NCI-H1930 (cell line): ENCODE measurements at regions not wholly inside any gene's neighbourhood (a gene's known extent, or its start where the extent isn't known, plus 50 kb on each side); places are given as distances from the start of the nearest gene placed in this dataset.
"Not testable (repeated sequence)": the region's sequence is repeated elsewhere in the genome, so short reads cannot be mapped to it uniquely, and the experiment has no call there.

Experiments
- DNase-seq, 2 experiments: peaks; one replicate each; lab custom pipeline; 2025; lab: John Stamatoyannopoulos, UW

DNA sequence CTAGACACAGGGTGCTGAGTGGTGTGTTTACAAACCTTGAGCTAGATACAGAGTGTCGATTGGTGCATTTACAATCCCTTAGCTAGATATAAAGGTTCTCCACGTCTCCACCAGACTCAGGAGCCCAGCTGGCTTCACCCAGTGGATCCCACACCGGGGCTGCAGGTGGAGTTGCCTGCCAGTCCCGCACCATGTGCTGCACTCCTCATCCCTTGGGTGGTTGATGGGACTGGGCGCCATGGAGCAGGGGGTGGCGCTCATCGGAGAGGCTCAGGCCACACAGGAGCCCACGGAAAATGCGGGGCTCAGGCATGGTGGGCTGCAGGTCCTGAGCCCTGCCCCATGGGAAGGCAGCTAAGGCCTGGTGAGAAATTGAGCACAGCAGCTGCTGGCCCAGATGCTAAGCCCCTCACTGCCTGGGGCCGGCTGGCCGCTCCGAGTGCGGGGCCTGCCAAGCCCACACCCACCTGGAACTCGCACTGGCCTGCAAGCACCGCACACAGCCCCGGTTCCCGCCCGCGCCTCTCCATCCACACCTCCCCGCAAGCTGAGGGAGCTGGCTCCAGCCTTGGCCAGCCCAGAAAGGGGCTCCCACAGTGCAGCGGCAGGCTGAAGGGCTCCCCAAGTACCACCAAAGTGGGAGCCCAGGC is 418.4 kb downstream of the KIF20B start:
- not testable (repeated sequence) for DNase-seq

DNA sequence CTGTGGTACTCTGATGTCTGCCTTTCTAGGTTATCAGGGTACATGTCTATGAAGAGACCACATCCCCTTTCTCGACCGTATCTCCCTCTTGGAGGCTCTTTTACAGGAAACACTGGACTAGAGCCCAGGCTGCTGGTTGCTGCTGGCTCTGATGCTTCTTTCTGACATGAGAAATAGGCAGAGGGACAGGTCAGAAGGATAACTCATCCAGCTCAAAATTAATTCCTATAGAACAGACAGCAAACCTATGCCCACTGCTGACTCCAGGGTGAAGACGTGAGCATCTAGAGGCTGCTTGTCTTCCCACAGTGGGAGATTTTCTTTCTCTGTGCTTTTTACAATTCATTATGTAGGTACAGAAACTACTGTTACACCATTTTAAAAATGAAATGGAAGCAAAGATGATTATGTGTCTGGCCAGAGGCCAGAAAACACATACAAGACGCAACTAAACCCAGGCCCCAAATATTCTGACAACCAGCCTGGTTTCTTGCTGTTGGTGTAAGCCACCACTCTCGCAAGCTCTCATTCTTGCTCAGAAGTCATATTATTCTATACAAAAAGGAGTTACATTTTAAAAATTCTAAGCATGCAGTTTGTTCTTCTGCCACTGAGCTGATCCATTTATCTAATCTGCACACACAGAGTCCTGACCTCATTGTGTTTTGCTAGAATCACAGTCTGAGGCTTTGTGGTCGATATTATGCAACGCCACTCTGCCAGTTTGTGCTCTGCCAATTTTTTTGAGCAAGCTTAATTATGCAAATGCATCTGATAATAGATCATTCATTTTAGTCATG is 424.3 kb downstream of the KIF20B start:
- no peak for DNase-seq

GRCh38 chr10:90126256-90126595 is 424.8 kb downstream of the KIF20B start:
- no peak for DNase-seq

- DNase-seq: no peak
Observed at GRCh38 chr10:90130321-90131086, 429.1 kb downstream of the KIF20B start.

GRCh38 chr10:90133606-90134005 is 432.2 kb downstream of the KIF20B start:
- DNase-seq: no peak

DNA sequence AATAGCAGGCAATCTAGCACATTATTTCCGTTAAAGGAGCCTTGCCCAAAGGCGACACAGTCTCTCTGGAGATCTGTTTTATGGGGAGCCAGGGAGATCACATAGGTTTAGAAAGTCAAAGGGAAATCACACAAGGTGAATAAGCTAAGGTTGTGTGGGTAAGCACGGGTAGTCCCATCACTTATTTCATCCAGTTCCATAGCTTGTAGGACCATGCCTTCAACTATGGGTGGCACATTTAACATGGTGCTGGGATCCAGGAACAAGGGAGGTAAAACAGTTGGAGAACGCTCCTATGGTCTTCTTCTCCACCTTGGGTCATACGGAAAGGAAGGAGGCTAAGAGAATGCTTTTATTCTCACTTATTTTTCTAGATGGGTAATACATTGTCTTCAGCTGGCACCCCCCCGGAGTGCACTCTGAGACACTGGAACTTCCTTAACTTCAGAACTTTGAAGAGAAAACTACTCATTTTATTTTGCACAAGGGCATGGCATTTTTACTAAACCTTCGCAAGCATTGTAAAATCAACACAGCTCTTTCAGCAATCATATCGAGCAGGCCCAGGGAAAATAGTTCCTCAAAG is 435.4 kb downstream of the KIF20B start:
- peak in 1 of 2 experiments; percentile 9 for DNase-seq

- DNase-seq: no peak
Observed at GRCh38 chr10:90138844-90139243, 437.5 kb downstream of the KIF20B start.

- DNase-seq: no peak
Observed at GRCh38 chr10:90141791-90142190, 440.4 kb downstream of the KIF20B start.

DNA sequence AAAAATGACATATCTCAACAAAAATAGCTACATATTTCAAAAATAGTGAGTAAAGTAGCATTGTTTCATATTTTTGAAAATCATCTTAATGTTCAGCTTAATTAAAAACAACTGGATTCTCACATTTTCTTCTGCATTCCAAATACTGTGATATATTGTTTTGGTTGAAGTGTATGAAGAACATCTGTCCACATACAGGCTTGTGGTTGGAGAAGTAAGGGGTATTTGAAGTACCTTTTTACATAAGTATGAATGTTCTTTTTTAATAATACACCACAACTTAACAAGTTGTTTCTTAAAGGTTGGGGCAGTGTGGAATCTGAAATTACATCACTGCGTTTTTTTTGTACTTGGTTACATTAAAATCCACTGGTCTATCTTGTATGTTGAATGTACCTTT is 442.5 kb downstream of the KIF20B start:
- no peak for DNase-seq

DNA sequence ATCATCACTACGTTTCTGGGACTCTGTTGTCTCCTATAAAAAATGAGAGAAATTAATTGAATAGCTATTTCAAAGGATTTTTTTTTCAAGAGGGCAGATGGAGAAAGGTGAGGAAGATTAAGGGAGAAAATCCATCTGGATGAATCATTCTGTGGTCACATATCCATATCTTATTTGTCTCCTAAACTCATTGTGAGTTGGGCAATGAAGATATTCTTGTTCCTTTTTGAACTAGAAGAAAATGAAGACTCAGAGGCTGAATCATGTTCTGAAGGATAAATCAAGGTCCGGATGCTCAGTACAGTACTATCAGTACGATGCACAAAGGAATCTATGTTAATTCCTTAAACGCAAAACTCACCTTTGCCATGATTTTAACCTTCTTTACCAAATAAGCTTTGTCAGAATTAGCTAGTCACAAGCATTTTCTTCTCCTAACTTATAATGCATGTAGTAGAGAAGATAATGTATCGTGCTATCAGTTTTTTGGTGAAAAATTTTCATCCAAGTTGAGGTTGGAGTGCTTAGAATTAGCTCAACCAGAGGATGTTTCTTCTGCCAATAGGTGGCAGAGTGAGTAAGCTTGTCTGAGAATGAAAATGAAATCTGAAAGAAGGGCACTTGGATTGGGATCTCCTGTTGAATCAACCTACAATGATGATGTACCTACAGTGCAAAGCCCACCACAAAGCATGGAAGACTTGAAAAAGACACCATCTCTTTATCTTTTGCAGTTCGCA is 446.9 kb downstream of the KIF20B start:
- no peak for DNase-seq

- no peak for DNase-seq
Observed at GRCh38 chr10:90149563-90149962, 448.2 kb downstream of the KIF20B start.

GRCh38 chr10:90162271-90162853 is 461.0 kb downstream of the KIF20B start:
- no peak for DNase-seq

DNA sequence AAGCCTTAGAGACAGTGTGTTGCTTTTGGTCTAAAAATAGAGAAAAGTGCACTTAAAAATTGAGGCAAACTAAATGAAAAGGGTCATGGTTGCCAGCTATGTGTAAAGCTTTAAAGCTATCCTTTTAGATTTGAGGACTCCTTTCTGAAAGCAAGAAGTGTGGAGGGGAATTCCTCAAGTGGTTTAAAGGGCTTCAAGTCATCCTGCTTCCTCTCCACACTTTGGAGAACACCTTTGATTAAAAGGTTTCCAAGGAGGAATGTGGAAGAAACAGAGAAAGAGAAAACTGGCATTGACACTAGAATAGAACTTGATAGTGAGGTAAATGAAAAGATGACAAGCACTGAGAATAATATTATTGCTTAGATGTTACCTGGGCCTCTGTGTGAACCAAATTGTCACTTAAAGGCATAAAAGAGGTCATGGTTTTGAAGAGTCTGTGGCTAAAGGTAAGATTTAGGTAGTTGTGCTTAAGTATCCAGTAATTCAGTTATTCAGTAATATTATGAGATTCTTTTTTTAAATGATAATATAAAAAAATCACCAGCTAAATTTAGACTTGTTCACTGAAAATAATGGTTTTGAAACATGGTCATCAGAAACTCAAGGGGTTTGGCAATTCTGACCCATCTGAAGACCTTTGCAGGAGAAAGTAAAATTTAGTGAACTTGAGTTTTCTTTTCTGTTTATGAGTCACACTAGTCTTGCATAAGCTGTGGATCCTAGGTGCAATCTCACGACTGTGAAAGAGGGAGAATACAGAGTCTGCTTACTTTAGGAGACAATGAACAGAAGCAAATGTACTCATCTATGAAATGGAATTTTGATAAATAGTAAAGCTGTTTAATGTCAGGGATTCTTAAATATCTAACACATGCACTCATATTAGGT is 466.0 kb downstream of the KIF20B start:
- DNase-seq: no peak

- no peak for DNase-seq
Observed at GRCh38 chr10:90168244-90168643, 466.9 kb downstream of the KIF20B start.

DNA sequence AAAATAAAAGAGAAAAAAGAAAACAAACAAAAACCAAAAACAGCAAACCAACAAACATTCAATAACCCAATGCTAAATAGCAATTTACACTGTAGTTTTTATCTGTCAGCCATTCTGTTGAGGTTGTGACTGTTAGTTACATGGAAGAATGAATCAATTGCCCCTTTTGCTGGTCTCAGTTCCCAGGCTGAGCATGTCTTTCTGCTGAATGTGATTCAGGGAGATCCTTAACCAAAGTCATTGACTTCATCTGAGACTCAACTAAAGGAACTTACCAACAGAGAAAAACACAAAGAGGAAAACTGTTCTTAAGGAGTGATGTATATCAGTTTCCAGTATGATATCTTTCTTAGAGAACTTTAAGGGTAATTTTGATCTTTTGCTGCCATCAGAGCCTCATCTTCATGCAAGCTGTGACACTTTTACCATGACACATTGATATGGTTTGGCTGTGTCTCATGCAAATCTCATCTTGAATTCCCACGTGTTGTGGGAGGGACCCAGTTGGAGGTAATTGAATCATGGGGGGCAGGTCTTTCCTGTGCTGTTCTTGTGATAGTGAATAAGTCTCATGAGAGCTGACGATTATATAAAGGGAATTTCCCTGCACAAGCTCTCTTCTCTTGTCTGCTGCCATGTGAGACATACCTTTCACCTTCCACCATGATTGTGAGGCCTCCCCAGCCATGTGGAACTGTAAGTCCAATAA is 469.8 kb downstream of the KIF20B start:
- DNase-seq: no peak

- DNase-seq: no peak
Observed at GRCh38 chr10:90174531-90174930, 473.1 kb downstream of the KIF20B start.

GRCh38 chr10:90175161-90175681 is 473.8 kb downstream of the KIF20B start:
- DNase-seq: no peak

- DNase-seq: no peak
Observed at GRCh38 chr10:90179696-90180407, 478.5 kb downstream of the KIF20B start.
